22Rv1 (cell line): ENCODE measurements at regions not wholly inside any gene's neighbourhood (a gene's known extent, or its start where the extent isn't known, plus 50 kb on each side); places are given as distances from the start of the nearest gene placed in this dataset.

ENCODE experiments used
- CTCF ChIP-seq: fragments of 450-650 bp; IDR thresholded peaks from 2 replicates; pipeline ENCODE4 v1.5.1; 2017; ENCODE audit warnings: mild to moderate bottlenecking
- ZFX ChIP-seq: fragments of 450-650 bp; IDR thresholded peaks from 2 replicates; pipeline ENCODE4 v1.6.1; 2017; ENCODE audit warnings: antibody characterized with exemption, borderline replicate concordance

DNA sequence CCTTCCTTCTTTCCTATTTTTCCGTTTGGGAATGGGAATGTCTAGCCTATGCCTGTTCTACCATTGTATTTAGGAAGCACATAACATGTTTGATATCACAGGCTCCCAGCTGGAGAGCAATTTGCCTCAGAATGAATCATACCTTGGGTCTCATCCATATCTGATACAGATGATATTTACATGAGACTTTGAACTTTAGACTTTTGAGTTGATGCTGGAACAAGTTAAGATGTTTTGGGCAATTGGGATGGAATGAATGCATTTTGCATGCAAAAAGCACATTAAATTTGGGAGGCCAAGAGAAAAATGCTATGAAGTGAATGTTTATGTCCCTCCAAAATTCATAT is 61.9 kb upstream of the BEGAIN start:
- TF ChIP-seq CTCF: no peak
- TF ChIP-seq ZFX: no peak
